Liver (tissue), 8 donors: ENCODE measurements at regions not wholly inside any gene's neighbourhood (a gene's known extent, or its start where the extent isn't known, plus 50 kb on each side); places are given as distances from the start of the nearest gene placed in this dataset.
A peak's percentile ranks its signal among the peaks of the same experiment; 100 is the strongest.

Experiments used
- DNase-seq: peaks from one replicate; pipeline ENCODE4 v3.0.0-alpha.2; 2017; ENCODE audit warnings: low spot score
- H3K27ac ChIP-seq, 2 donors: one replicate each; pipeline ENCODE4 v1.7.0; 2013; ENCODE audit warnings: inconsistent platforms in 2 of 2, low read length in 2 of 2, control low read depth in 1 of 2, low read depth in 1 of 2, mild to moderate bottlenecking in 1 of 2
- H3K27me3 ChIP-seq, 4 donors: one replicate each; pipeline versions ENCODE4 v1.6.1 to v1.7.0; 2013; ENCODE audit warnings: low read length in 3 of 4, inconsistent platforms in 1 of 4, mild to moderate bottlenecking in 1 of 4, moderate library complexity in 1 of 4; ENCODE audit not compliant: control insufficient read depth in 4 of 4, insufficient read depth in 4 of 4
- H3K36me3 ChIP-seq, 4 donors: one replicate each; pipeline versions ENCODE4 v1.6.1 to v1.7.0; 2013; ENCODE audit warnings: low read length in 3 of 4, mild to moderate bottlenecking in 3 of 4, low read depth in 1 of 4, moderate library complexity in 1 of 4; ENCODE audit not compliant: control insufficient read depth in 4 of 4, insufficient read depth in 3 of 4
- H3K4me1 ChIP-seq, 4 donors: one replicate each; pipeline versions ENCODE4 v1.6.1 to v1.7.0; 2013; ENCODE audit warnings: low read length in 3 of 4, mild to moderate bottlenecking in 3 of 4, moderate library complexity in 1 of 4; ENCODE audit not compliant: control insufficient read depth in 4 of 4, insufficient read depth in 4 of 4
- H3K4me3 ChIP-seq, 3 donors: one replicate each; pipeline versions ENCODE4 v1.6.1 to v1.7.0; 2013; ENCODE audit warnings: low read length in 3 of 3, control low read depth in 1 of 3, low read depth in 1 of 3, mild to moderate bottlenecking in 1 of 3
- H3K9ac ChIP-seq, 2 donors: one replicate each; pipeline ENCODE4 v1.7.0; 2013; ENCODE audit warnings: low read length in 2 of 2, mild to moderate bottlenecking in 2 of 2, moderate library complexity in 2 of 2, control low read depth in 1 of 2, low read depth in 1 of 2
- H3K9me3 ChIP-seq, 4 donors: one replicate each; pipeline versions ENCODE4 v1.6.1 to v1.7.0; 2013; ENCODE audit warnings: low read length in 3 of 4; ENCODE audit not compliant: control insufficient read depth in 4 of 4
- EGR1 ChIP-seq, 2 donors: IDR thresholded peaks; 2 replicates each; pipeline ENCODE4 v1.6.1; 2016 to 2018; ENCODE audit warnings: antibody characterized with exemption in 2 of 2, low read depth in 2 of 2
- FOXA1 ChIP-seq: IDR thresholded peaks from 2 replicates; pipeline ENCODE4 v1.6.1; 2016; ENCODE audit warnings: antibody characterized with exemption
- FOXA2 ChIP-seq: IDR thresholded peaks from 2 replicates; pipeline ENCODE4 v1.6.1; 2016; ENCODE audit warnings: antibody characterized with exemption
- GABPA ChIP-seq, 2 donors: IDR thresholded peaks in 1 of 2; conservative IDR thresholded peaks in 1 of 2; 2 replicates each; pipeline ENCODE4 v1.6.1; 2016; ENCODE audit warnings: antibody characterized with exemption in 2 of 2, mild to moderate bottlenecking in 1 of 2, moderate library complexity in 1 of 2
- HNF4A ChIP-seq, 2 donors: conservative IDR thresholded peaks; 2 replicates each; pipeline ENCODE4 v1.6.1; 2016; ENCODE audit warnings: antibody characterized with exemption in 2 of 2, mild to moderate bottlenecking in 2 of 2
- HNF4G ChIP-seq: IDR thresholded peaks from 2 replicates; pipeline ENCODE4 v1.6.1; 2016; ENCODE audit warnings: antibody characterized with exemption
- JUND ChIP-seq, 2 donors: IDR thresholded peaks; 2 replicates each; pipeline ENCODE4 v1.6.1; 2016; ENCODE audit warnings: antibody characterized with exemption in 2 of 2
- NR2F2 ChIP-seq: IDR thresholded peaks from 2 replicates; pipeline ENCODE4 v1.6.1; 2016; ENCODE audit warnings: antibody characterized with exemption
- RAD21 ChIP-seq, 2 donors: IDR thresholded peaks; 2 replicates each; pipeline ENCODE4 v1.6.1; 2016; ENCODE audit warnings: antibody characterized with exemption in 2 of 2, mild to moderate bottlenecking in 2 of 2
- RXRA ChIP-seq, 2 donors: IDR thresholded peaks; 2 replicates each; pipeline ENCODE4 v1.6.1; 2017 to 2018; ENCODE audit warnings: antibody characterized with exemption in 2 of 2, mild to moderate bottlenecking in 1 of 2
- SP1 ChIP-seq: IDR thresholded peaks from 2 replicates; pipeline ENCODE4 v1.6.1; 2018; ENCODE audit warnings: antibody characterized with exemption, mild to moderate bottlenecking
- TAF1 ChIP-seq: conservative IDR thresholded peaks from 2 replicates; pipeline ENCODE4 v1.6.1; 2016; ENCODE audit warnings: antibody characterized with exemption, mild to moderate bottlenecking
- YY1 ChIP-seq: IDR thresholded peaks from 2 replicates; pipeline ENCODE4 v1.6.1; 2016; ENCODE audit warnings: antibody characterized with exemption, mild to moderate bottlenecking
- WGBS: extraction: QIAGEN DNeasy Blood & Tissue Kit; methylation state at CpG from one replicate; pipeline ENCODE4 v1.1.7; 2013; 5-methylcytosine and 5-hydroxymethylcytosine counted together
- TF ChIP-seq, protein P1 (sequence below): IDR thresholded peaks from 2 replicates; pipeline ENCODE4 v1.6.1; 2016; ENCODE audit warnings: antibody characterized with exemption, mild to moderate bottlenecking
- TF ChIP-seq, protein P2 (sequence below): IDR thresholded peaks from 2 replicates; pipeline ENCODE4 v1.6.1; 2016; ENCODE audit warnings: antibody characterized with exemption
- TF ChIP-seq, protein P3 (sequence below): IDR thresholded peaks from 2 replicates; pipeline ENCODE4 v1.6.1; 2016; ENCODE audit warnings: antibody characterized with exemption
- TF ChIP-seq, protein P4 (sequence below): IDR thresholded peaks from 2 replicates; pipeline ENCODE4 v1.6.1; 2016; ENCODE audit warnings: antibody characterized with exemption
- TF ChIP-seq, protein P5 (sequence below): fragments of 150-350 bp; IDR thresholded peaks from 2 replicates; pipeline ENCODE4 v1.5.1; 2017; ENCODE audit warnings: improper control_type of control experiment, low read depth, low read length; ENCODE audit not compliant: missing input control
- donor health status: healthy.
- donor health status: healthy.
- donor health status: healthy.
- donor health status: healthy.
- donor health status: healthy.

DNA sequence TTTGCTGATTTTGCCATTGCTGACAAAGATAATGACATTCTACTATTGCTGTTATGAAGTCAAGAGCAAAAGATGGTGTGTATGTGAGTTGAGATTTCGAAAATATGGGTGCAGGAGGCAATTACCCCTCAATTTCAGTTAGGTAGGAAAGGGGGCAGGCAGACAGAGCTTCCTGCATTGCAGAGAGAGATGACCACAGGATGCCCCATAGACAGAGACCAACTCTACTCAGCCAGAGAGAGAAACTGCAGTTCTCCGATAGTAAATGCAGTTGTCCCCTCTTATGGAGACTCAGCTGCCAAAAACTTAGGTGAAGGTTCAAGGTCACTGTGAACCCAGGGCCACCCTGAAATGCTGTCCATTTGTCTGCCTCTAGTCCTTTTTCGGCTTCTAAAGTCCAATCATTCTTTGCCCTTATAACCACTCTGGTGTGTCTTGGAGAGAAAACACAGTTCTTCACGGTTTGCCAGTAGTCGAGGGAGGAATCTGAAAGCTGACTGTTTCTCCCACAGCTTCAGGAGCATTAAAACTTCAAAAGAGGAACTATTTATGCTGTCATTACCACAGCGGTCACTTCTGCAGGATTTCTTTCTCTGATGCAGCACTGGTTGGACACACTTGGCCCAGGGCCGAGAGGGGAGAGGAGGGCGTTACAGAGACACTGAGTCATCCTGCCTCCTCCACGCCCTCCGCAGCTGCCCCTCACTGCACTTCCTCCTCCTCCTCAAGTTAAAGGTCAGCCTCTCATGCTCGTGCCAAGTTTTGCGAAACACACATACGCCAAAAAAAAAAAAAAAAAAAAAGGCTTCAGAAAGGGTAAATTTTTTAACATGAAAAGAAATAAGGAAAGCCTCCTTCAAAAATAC is 264.3 kb downstream of the FOXO1 start:
- peak overlapping the region; percentile 63 to 75 for H3K27ac ChIP-seq
- no peaks in the 10 kb centered on the region for H3K9me3 ChIP-seq
- H3K4me1 ChIP-seq, result peaks cover 6 to 24% (median 17%) of the 10 kb centered on the region in 4 donors
- 10% methylated on average over 13 of the region's 13 CpGs for WGBS
- H3K27me3 ChIP-seq, result no peaks in the 10 kb centered on the region
- DNase-seq, result peak; percentile 70
- TF ChIP-seq RAD21 (IDR thresholded peaks at IDR 0.05) (peak; percentile 51 to 57), RXRA (IDR thresholded peaks at IDR 0.05) (peak; percentile 81 to 87), EGR1 (IDR thresholded peaks at IDR 0.05; ENCODE audit: low read depth in 2 of 2) (no peak), JUND (IDR thresholded peaks at IDR 0.05) (peak; percentile 96 to 97), FOXA2 (no peak), SP1 (peak; percentile 62), HNF4G (no peak), YY1 (peak; percentile 48), TAF1 (no peak), HNF4A (conservative IDR thresholded peaks at IDR 0.05) (peak; percentile 31 to 69), GABPA (IDR thresholded peaks at IDR 0.05 in 1 of 2, conservative IDR thresholded peaks at IDR 0.05 in 1 of 2) (no peak), NR2F2 (peak; percentile 91)
- TF ChIP-seq, protein P1, sequence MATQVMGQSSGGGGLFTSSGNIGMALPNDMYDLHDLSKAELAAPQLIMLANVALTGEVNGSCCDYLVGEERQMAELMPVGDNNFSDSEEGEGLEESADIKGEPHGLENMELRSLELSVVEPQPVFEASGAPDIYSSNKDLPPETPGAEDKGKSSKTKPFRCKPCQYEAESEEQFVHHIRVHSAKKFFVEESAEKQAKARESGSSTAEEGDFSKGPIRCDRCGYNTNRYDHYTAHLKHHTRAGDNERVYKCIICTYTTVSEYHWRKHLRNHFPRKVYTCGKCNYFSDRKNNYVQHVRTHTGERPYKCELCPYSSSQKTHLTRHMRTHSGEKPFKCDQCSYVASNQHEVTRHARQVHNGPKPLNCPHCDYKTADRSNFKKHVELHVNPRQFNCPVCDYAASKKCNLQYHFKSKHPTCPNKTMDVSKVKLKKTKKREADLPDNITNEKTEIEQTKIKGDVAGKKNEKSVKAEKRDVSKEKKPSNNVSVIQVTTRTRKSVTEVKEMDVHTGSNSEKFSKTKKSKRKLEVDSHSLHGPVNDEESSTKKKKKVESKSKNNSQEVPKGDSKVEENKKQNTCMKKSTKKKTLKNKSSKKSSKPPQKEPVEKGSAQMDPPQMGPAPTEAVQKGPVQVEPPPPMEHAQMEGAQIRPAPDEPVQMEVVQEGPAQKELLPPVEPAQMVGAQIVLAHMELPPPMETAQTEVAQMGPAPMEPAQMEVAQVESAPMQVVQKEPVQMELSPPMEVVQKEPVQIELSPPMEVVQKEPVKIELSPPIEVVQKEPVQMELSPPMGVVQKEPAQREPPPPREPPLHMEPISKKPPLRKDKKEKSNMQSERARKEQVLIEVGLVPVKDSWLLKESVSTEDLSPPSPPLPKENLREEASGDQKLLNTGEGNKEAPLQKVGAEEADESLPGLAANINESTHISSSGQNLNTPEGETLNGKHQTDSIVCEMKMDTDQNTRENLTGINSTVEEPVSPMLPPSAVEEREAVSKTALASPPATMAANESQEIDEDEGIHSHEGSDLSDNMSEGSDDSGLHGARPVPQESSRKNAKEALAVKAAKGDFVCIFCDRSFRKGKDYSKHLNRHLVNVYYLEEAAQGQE, result peak; percentile 21
- TF ChIP-seq, protein P2, sequence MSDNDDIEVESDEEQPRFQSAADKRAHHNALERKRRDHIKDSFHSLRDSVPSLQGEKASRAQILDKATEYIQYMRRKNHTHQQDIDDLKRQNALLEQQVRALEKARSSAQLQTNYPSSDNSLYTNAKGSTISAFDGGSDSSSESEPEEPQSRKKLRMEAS, result peak; percentile 73
- TF ChIP-seq, protein P3, sequence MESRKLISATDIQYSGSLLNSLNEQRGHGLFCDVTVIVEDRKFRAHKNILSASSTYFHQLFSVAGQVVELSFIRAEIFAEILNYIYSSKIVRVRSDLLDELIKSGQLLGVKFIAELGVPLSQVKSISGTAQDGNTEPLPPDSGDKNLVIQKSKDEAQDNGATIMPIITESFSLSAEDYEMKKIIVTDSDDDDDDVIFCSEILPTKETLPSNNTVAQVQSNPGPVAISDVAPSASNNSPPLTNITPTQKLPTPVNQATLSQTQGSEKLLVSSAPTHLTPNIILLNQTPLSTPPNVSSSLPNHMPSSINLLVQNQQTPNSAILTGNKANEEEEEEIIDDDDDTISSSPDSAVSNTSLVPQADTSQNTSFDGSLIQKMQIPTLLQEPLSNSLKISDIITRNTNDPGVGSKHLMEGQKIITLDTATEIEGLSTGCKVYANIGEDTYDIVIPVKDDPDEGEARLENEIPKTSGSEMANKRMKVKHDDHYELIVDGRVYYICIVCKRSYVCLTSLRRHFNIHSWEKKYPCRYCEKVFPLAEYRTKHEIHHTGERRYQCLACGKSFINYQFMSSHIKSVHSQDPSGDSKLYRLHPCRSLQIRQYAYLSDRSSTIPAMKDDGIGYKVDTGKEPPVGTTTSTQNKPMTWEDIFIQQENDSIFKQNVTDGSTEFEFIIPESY, result peak; percentile 21
- TF ChIP-seq, protein P4, sequence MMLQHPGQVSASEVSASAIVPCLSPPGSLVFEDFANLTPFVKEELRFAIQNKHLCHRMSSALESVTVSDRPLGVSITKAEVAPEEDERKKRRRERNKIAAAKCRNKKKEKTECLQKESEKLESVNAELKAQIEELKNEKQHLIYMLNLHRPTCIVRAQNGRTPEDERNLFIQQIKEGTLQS, result peak; percentile 83
- peak overlapping the region in 1 of 2 donors; percentile 66 for H3K9ac ChIP-seq
- peak overlapping the region in 2 of 3 donors; percentile 5 to 25 for H3K4me3 ChIP-seq
- H3K36me3 ChIP-seq, result no peaks in the 10 kb centered on the region

DNA sequence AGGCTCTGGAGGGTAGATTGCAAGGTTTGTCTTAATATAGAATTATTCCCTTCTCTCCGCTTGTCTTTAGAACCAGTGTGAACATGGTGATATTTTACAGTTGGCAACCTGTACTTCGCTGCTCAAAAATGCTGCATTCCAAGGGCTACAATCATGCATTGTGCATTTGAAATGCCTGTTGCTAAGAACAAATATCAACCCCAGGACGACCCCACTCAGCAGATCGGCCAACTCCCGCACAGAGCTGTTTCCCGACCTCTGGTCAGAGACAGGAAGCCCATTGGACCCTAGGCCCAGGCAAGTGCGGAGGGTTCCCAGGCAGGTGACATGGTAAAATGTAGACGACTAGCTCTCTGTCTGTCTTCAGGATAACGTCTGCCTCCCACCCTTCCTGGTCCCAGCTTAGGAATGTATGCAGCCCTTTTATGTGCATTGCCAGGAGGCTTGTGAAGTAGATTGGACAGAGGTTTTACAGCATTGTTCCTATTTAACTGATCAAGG is 263.5 kb downstream of the FOXO1 start:
- WGBS, result 59% methylated on average over 9 of the region's 9 CpGs
- Histone ChIP-seq H3K27me3 (no peaks in the 10 kb centered on the region), H3K27ac (peak overlapping the region; percentile 63 to 75), H3K4me3 (no peak overlapping the region), H3K9ac (no peak overlapping the region), H3K36me3 (no peaks in the 10 kb centered on the region), H3K9me3 (no peaks in the 10 kb centered on the region), H3K4me1 (peaks cover 6 to 23% (median 17%) of the 10 kb centered on the region in 4 donors)
- no peak for DNase-seq
- TF ChIP-seq TAF1, result no peak
- no peak for TF ChIP-seq HNF4G
- TF ChIP-seq RXRA (IDR thresholded peaks at IDR 0.05), result no peak
- TF ChIP-seq, protein P2, result no peak
- no peak for TF ChIP-seq NR2F2
- TF ChIP-seq FOXA2, result no peak
- no peak for TF ChIP-seq SP1
- no peak for TF ChIP-seq FOXA1
- TF ChIP-seq, protein P1, result no peak
- no peak for TF ChIP-seq HNF4A (conservative IDR thresholded peaks at IDR 0.05)
- no peak for TF ChIP-seq YY1
- TF ChIP-seq GABPA (IDR thresholded peaks at IDR 0.05 in 1 of 2, conservative IDR thresholded peaks at IDR 0.05 in 1 of 2), result no peak
- TF ChIP-seq, protein P5, sequence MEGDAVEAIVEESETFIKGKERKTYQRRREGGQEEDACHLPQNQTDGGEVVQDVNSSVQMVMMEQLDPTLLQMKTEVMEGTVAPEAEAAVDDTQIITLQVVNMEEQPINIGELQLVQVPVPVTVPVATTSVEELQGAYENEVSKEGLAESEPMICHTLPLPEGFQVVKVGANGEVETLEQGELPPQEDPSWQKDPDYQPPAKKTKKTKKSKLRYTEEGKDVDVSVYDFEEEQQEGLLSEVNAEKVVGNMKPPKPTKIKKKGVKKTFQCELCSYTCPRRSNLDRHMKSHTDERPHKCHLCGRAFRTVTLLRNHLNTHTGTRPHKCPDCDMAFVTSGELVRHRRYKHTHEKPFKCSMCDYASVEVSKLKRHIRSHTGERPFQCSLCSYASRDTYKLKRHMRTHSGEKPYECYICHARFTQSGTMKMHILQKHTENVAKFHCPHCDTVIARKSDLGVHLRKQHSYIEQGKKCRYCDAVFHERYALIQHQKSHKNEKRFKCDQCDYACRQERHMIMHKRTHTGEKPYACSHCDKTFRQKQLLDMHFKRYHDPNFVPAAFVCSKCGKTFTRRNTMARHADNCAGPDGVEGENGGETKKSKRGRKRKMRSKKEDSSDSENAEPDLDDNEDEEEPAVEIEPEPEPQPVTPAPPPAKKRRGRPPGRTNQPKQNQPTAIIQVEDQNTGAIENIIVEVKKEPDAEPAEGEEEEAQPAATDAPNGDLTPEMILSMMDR, result no peak
- no peak for TF ChIP-seq RAD21 (IDR thresholded peaks at IDR 0.05)
